ENCODE measurements at regions not wholly inside any gene's neighbourhood (a gene's known extent, or its start where the extent isn't known, plus 50 kb on each side); places are given as distances from the start of the nearest gene placed in this dataset.

DNA sequence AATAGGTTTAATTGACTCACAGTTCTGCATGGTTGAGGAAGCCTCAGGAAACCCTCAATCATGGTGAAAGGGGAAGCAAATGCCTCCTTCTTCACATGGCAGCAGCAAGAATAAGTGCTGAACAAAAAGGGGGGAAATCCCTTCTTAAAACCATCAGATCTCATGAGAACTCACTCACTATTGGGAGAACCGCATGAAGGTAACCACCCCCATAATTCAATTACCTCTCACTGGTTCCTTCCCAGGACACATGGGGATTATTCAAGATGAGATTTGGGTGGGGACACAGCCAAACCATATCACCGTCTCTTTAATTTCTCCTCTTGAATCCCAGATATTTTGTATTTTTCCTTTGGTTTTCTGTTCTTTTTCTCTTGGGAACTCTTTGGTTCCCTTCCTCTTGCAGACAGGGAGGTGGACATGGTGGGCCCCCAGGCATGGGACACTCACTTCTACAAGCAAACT, 223.6 kb downstream of the TBXT start:
- Histone ChIP-seq H3K27ac (ENCODE audit: low read depth, low read length) (no peak overlapping the region), H3K4me1 (ENCODE audit: control insufficient read depth in 5 of 5, insufficient read depth in 5 of 5, low read length in 5 of 5) (peaks cover 0 to 1% (median 0%) of the 10 kb centered on the region in 5 donors), H3K4me3 (ENCODE audit: low read depth in 1 of 5, low read length in 5 of 5) (no peak overlapping the region), H3K9me3 (ENCODE audit: control insufficient read depth in 5 of 5, low read length in 5 of 5) (no peaks in the 10 kb centered on the region), H3K9ac (ENCODE audit: low read length in 5 of 5) (no peak overlapping the region), H3K27me3 (ENCODE audit: control insufficient read depth in 5 of 5, insufficient read depth in 4 of 5, low read length in 5 of 5) (no peaks in the 10 kb centered on the region), H3K36me3 (ENCODE audit: control insufficient read depth in 5 of 5, insufficient read depth in 5 of 5, low read length in 5 of 5) (no peaks in the 10 kb centered on the region)

DNA sequence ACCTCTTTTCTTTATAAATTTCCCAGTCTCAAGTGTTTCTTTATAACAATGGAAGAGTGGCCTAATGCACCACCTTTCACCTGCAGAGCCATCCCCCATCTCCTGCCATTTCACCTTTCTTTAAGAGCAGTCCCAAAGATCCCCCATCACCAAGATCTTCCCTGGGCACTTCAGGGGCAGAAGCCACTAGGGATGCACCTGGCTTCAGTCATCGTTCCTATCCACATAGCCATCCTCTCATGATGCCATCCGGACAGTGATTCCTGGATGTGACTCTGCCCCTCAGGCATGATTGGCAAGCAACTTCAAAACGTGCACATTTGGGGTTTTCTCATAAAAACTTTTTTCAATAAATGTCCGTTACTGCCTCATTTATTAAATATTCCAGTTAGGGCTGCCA, 225.9 kb downstream of the TBXT start:
- no peak overlapping the region for H3K4me3 ChIP-seq (ENCODE audit: low read depth in 1 of 5, low read length in 5 of 5)
- no peaks in the 10 kb centered on the region for H3K9me3 ChIP-seq (ENCODE audit: control insufficient read depth in 5 of 5, low read length in 5 of 5)
- H3K27ac ChIP-seq (ENCODE audit: low read depth, low read length), result no peak overlapping the region
- H3K9ac ChIP-seq (ENCODE audit: low read length in 5 of 5), result no peak overlapping the region
- no peaks in the 10 kb centered on the region for H3K27me3 ChIP-seq (ENCODE audit: control insufficient read depth in 5 of 5, insufficient read depth in 4 of 5, low read length in 5 of 5)
- peaks cover 0 to 1% (median 0%) of the 10 kb centered on the region in 5 donors for H3K4me1 ChIP-seq (ENCODE audit: control insufficient read depth in 5 of 5, insufficient read depth in 5 of 5, low read length in 5 of 5)
- no peaks in the 10 kb centered on the region for H3K36me3 ChIP-seq (ENCODE audit: control insufficient read depth in 5 of 5, insufficient read depth in 5 of 5, low read length in 5 of 5)

GRCh38 chr6:165941249-165941775, 226.3 kb downstream of the TBXT start:
- Histone ChIP-seq H3K4me1 (ENCODE audit: control insufficient read depth in 5 of 5, insufficient read depth in 5 of 5, low read length in 5 of 5) (peaks cover 0 to 1% (median 0%) of the 10 kb centered on the region in 5 donors), H3K27ac (ENCODE audit: low read depth, low read length) (no peak overlapping the region), H3K4me3 (ENCODE audit: low read depth in 1 of 5, low read length in 5 of 5) (no peak overlapping the region), H3K27me3 (ENCODE audit: control insufficient read depth in 5 of 5, insufficient read depth in 4 of 5, low read length in 5 of 5) (no peaks in the 10 kb centered on the region), H3K9ac (ENCODE audit: low read length in 5 of 5) (no peak overlapping the region), H3K9me3 (ENCODE audit: control insufficient read depth in 5 of 5, low read length in 5 of 5) (no peaks in the 10 kb centered on the region), H3K36me3 (ENCODE audit: control insufficient read depth in 5 of 5, insufficient read depth in 5 of 5, low read length in 5 of 5) (no peaks in the 10 kb centered on the region)

- H3K4me3 ChIP-seq (ENCODE audit: low read depth in 1 of 5, low read length in 5 of 5), result no peak overlapping the region
- H3K27ac ChIP-seq (ENCODE audit: low read depth, low read length), result no peak overlapping the region
- no peaks in the 10 kb centered on the region for H3K9me3 ChIP-seq (ENCODE audit: control insufficient read depth in 5 of 5, low read length in 5 of 5)
- no peak overlapping the region for H3K9ac ChIP-seq (ENCODE audit: low read length in 5 of 5)
- no peaks in the 10 kb centered on the region for H3K27me3 ChIP-seq (ENCODE audit: control insufficient read depth in 5 of 5, insufficient read depth in 4 of 5, low read length in 5 of 5)
- H3K4me1 ChIP-seq (ENCODE audit: control insufficient read depth in 5 of 5, insufficient read depth in 5 of 5, low read length in 5 of 5), result peaks cover 0 to 1% (median 0%) of the 10 kb centered on the region in 5 donors
- no peaks in the 10 kb centered on the region for H3K36me3 ChIP-seq (ENCODE audit: control insufficient read depth in 5 of 5, insufficient read depth in 5 of 5, low read length in 5 of 5)
Measured at GRCh38 chr6:165940366-165940765, 227.3 kb downstream of the TBXT start.

DNA sequence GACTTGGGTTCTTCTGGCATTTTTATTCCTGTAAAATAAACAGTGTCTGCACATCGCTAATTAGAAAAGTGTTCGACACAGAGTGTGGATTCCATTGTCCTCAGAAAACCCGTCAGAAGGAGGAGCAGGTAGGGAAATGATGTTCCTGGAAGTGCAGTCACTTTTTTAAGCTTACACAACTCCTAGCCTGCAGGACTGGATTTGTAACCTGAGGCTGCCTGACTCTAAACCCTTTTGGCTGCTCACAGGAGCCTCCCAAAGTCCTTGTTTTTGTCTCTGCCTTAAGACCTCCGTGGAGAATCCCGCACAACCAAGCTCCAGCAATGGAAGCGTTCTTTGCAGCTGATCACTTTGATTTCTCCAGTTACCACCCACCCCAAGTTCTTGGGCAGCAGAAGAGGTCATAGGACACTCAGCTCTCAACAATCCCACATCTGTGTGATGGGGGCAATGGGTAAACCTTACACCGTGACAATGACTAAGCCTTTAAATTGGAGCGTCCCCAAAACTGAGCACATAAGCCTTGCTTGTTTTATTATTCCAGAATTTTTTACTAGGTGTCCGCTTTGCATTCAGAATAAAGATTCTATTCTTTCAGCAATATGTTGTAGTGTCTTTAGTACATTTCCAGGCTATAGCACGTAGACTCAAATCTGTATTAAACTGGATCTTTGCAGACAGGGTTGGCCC, 227.9 kb downstream of the TBXT start:
- H3K27me3 ChIP-seq (ENCODE audit: control insufficient read depth in 5 of 5, insufficient read depth in 4 of 5, low read length in 5 of 5), result no peaks in the 10 kb centered on the region
- H3K4me3 ChIP-seq (ENCODE audit: low read depth in 1 of 5, low read length in 5 of 5), result no peak overlapping the region
- H3K9ac ChIP-seq (ENCODE audit: low read length in 5 of 5), result no peak overlapping the region
- H3K36me3 ChIP-seq (ENCODE audit: control insufficient read depth in 5 of 5, insufficient read depth in 5 of 5, low read length in 5 of 5), result no peaks in the 10 kb centered on the region
- H3K4me1 ChIP-seq (ENCODE audit: control insufficient read depth in 5 of 5, insufficient read depth in 5 of 5, low read length in 5 of 5), result peaks cover 0 to 1% (median 0%) of the 10 kb centered on the region in 5 donors
- H3K27ac ChIP-seq (ENCODE audit: low read depth, low read length), result no peak overlapping the region
- H3K9me3 ChIP-seq (ENCODE audit: control insufficient read depth in 5 of 5, low read length in 5 of 5), result no peaks in the 10 kb centered on the region

GRCh38 chr6:165939047-165939446, 228.6 kb downstream of the TBXT start:
- H3K4me1 ChIP-seq (ENCODE audit: control insufficient read depth in 5 of 5, insufficient read depth in 5 of 5, low read length in 5 of 5), result peaks cover 0 to 1% (median 0%) of the 10 kb centered on the region in 5 donors
- H3K4me3 ChIP-seq (ENCODE audit: low read depth in 1 of 5, low read length in 5 of 5), result no peak overlapping the region
- H3K9me3 ChIP-seq (ENCODE audit: control insufficient read depth in 5 of 5, low read length in 5 of 5), result no peaks in the 10 kb centered on the region
- H3K36me3 ChIP-seq (ENCODE audit: control insufficient read depth in 5 of 5, insufficient read depth in 5 of 5, low read length in 5 of 5), result no peaks in the 10 kb centered on the region
- H3K27me3 ChIP-seq (ENCODE audit: control insufficient read depth in 5 of 5, insufficient read depth in 4 of 5, low read length in 5 of 5), result no peaks in the 10 kb centered on the region
- H3K9ac ChIP-seq (ENCODE audit: low read length in 5 of 5), result no peak overlapping the region
- no peak overlapping the region for H3K27ac ChIP-seq (ENCODE audit: low read depth, low read length)

DNA sequence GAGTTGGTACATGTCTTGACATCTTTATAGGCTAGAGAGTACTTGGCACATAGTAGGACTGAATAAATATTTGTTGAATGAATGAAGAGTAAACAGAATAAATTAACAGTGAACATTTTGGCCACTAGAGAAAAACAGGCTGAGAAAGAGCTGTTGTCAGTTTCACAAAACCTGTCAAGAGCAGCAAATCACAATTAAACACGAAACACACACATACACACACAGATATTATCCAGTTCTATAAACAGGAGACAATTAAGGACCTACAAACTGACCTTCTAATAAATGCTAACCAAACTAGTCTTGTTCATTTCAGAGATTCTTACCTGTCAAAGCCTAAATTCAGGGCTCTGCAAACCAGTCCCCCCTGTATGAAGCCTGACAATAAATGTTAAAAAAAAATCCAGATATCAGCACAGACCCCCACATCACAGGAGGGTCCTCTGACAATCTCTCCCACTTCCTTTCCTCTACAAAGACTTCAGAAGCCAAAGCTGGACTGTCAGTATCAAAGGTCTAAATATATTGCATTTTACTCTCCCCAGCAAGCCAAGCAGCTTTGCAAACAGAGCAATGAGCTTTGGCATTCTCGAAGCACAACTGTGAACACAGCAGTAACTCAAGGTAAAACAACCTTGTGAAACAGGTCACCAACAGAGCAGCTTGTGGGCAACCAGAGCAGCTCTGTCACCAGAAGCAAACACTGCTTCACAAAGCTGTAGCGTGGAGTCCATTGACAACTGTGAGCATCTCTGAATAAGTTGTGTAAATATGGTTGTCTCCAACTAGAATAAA, 229.9 kb downstream of the TBXT start:
- no peaks in the 10 kb centered on the region for H3K27me3 ChIP-seq (ENCODE audit: control insufficient read depth in 5 of 5, insufficient read depth in 4 of 5, low read length in 5 of 5)
- no peak overlapping the region for H3K9ac ChIP-seq (ENCODE audit: low read length in 5 of 5)
- peaks cover 0 to 1% (median 0%) of the 10 kb centered on the region in 5 donors for H3K4me1 ChIP-seq (ENCODE audit: control insufficient read depth in 5 of 5, insufficient read depth in 5 of 5, low read length in 5 of 5)
- H3K4me3 ChIP-seq (ENCODE audit: low read depth in 1 of 5, low read length in 5 of 5), result no peak overlapping the region
- no peaks in the 10 kb centered on the region for H3K9me3 ChIP-seq (ENCODE audit: control insufficient read depth in 5 of 5, low read length in 5 of 5)
- no peak overlapping the region for H3K27ac ChIP-seq (ENCODE audit: low read depth, low read length)
- H3K36me3 ChIP-seq (ENCODE audit: control insufficient read depth in 5 of 5, insufficient read depth in 5 of 5, low read length in 5 of 5), result no peaks in the 10 kb centered on the region

DNA sequence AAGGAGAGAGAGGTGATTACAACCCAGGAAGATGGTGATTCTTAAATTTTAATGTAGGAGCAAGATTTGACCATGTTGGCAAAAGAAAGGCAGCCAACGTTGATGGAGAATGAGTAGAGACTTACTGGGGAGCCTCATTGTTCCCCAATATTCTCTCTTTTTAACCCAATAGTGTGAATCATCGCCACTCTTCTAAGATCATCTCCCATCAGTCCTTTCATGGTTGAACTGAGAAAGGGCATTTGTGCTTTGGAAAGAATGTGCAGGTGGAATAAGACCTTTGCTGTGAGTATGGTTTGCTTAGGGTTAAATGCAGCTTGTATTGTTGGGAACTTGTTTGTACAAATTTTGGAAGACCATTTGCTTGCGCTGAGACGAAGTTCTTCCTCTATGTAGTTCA, 231.0 kb downstream of the TBXT start:
- Histone ChIP-seq H3K4me3 (ENCODE audit: low read depth in 1 of 5, low read length in 5 of 5) (no peak overlapping the region), H3K4me1 (ENCODE audit: control insufficient read depth in 5 of 5, insufficient read depth in 5 of 5, low read length in 5 of 5) (peaks cover 0 to 1% (median 0%) of the 10 kb centered on the region in 5 donors), H3K27me3 (ENCODE audit: control insufficient read depth in 5 of 5, insufficient read depth in 4 of 5, low read length in 5 of 5) (peaks cover 0 to 2% (median 0%) of the 10 kb centered on the region in 5 donors), H3K36me3 (ENCODE audit: control insufficient read depth in 5 of 5, insufficient read depth in 5 of 5, low read length in 5 of 5) (no peaks in the 10 kb centered on the region), H3K9ac (ENCODE audit: low read length in 5 of 5) (no peak overlapping the region), H3K9me3 (ENCODE audit: control insufficient read depth in 5 of 5, low read length in 5 of 5) (no peaks in the 10 kb centered on the region), H3K27ac (ENCODE audit: low read depth, low read length) (no peak overlapping the region)

DNA sequence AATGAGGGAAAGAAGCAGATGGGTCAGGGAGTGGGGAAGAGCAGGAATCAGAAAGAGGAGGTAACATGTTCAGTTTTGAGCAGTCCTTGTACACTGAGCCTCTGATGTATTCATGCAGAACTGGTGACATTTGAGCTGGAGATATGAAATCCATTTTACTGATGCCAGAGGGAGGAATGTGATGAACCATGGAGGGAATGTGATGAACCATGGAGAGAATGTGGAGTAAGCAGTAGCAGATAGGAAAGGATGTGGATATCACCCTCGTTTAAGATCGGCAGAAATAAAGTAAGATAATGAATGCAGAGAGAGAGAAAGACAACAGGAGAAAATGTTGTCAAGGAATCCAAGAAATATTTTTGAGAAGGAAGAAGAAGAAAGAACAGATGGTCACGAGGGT, 231.6 kb downstream of the TBXT start:
- H3K4me1 ChIP-seq (ENCODE audit: control insufficient read depth in 5 of 5, insufficient read depth in 5 of 5, low read length in 5 of 5), result peaks cover 0 to 1% (median 0%) of the 10 kb centered on the region in 5 donors
- H3K4me3 ChIP-seq (ENCODE audit: low read depth in 1 of 5, low read length in 5 of 5), result no peak overlapping the region
- H3K27me3 ChIP-seq (ENCODE audit: control insufficient read depth in 5 of 5, insufficient read depth in 4 of 5, low read length in 5 of 5), result peaks cover 0 to 6% (median 0%) of the 10 kb centered on the region in 5 donors
- no peak overlapping the region for H3K27ac ChIP-seq (ENCODE audit: low read depth, low read length)
- no peaks in the 10 kb centered on the region for H3K36me3 ChIP-seq (ENCODE audit: control insufficient read depth in 5 of 5, insufficient read depth in 5 of 5, low read length in 5 of 5)
- H3K9ac ChIP-seq (ENCODE audit: low read length in 5 of 5), result no peak overlapping the region
- no peaks in the 10 kb centered on the region for H3K9me3 ChIP-seq (ENCODE audit: control insufficient read depth in 5 of 5, low read length in 5 of 5)

DNA sequence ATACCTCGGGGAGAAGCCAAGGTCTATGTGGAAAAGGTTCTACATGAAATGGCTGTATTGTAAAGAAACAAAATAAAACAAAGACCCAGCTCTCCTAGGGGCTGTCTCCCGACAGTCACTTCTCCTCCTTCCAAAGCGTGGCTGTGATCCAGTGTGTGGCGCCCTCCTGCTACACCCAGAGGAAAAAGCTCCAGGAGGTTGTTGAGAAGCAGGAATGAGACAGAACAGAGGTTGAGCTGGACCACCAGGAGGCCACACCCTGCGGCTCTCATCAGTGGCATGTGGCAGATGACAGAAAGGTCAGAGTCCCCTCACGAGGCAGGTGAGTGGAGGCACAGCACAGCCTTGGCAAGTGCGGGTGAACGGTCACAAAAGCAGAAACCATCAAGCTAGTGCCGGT, 236.0 kb downstream of the TBXT start:
- H3K27ac ChIP-seq (ENCODE audit: low read depth, low read length), result no peak overlapping the region
- H3K9me3 ChIP-seq (ENCODE audit: control insufficient read depth in 5 of 5, low read length in 5 of 5), result no peaks in the 10 kb centered on the region

More for the DNA sequence above, 236.0 kb downstream of the TBXT start:
- H3K27me3 ChIP-seq (ENCODE audit: control insufficient read depth in 5 of 5, insufficient read depth in 4 of 5, low read length in 5 of 5), result peaks cover 0 to 6% (median 0%) of the 10 kb centered on the region in 5 donors
- no peak overlapping the region for H3K9ac ChIP-seq (ENCODE audit: low read length in 5 of 5)
- no peaks in the 10 kb centered on the region for H3K36me3 ChIP-seq (ENCODE audit: control insufficient read depth in 5 of 5, insufficient read depth in 5 of 5, low read length in 5 of 5)
- no peaks in the 10 kb centered on the region for H3K4me1 ChIP-seq (ENCODE audit: control insufficient read depth in 5 of 5, insufficient read depth in 5 of 5, low read length in 5 of 5)
- H3K4me3 ChIP-seq (ENCODE audit: low read depth in 1 of 5, low read length in 5 of 5), result no peak overlapping the region
